CD4-positive, alpha-beta T cell treated with Interleukin-4 for 1 hour (primary cell): ENCODE measurements at regions not wholly inside any gene's neighbourhood (a gene's known extent, or its start where the extent isn't known, plus 50 kb on each side); places are given as distances from the start of the nearest gene placed in this dataset.
A peak's percentile ranks its signal among the peaks of the same experiment; 100 is the strongest.
"Not testable (repeated sequence)": the region's sequence is repeated elsewhere in the genome, so short reads cannot be mapped to it uniquely, and the experiment has no call there.

ENCODE experiments used
- DNase-seq, 2 donors: peaks; one replicate each; pipeline ENCODE4 v3.0.0-alpha.2; 2020 to 2022

GRCh38 chr10:130263289-130263688 is 127.1 kb downstream of the GLRX3 start:
- DNase-seq, result no peak

DNA sequence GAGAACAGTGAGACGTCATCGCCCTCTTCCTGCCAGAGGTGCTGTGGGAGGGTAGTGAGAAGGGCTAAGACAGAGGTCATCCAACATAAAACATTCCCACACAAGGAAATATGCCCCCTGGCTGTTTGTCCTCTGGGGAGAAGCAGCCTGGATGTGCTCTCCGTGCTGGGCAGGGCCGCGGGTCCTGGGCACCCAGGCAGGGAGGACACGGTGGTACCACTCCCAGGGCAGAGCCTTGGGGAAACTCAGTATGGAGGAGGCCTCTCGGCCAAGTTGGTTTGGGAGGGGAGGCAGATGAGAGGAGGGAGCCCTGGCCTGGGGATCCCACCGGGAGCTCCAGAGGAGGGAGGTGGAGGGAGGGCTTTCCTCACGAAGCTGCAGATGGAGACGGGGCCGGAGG is 129.4 kb downstream of the GLRX3 start:
- no peak for DNase-seq

GRCh38 chr10:130282492-130283218 is 146.5 kb downstream of the GLRX3 start:
- no peak for DNase-seq

- no peak for DNase-seq
Measured at GRCh38 chr10:130283219-130283545, 147.0 kb downstream of the GLRX3 start.

- DNase-seq, result not testable (repeated sequence)
Measured at GRCh38 chr10:130295761-130296160, 159.6 kb downstream of the GLRX3 start.

- peak in 1 of 2 donors; percentile 53 for DNase-seq
Measured at GRCh38 chr10:130300608-130301020, 164.4 kb downstream of the GLRX3 start.

DNA sequence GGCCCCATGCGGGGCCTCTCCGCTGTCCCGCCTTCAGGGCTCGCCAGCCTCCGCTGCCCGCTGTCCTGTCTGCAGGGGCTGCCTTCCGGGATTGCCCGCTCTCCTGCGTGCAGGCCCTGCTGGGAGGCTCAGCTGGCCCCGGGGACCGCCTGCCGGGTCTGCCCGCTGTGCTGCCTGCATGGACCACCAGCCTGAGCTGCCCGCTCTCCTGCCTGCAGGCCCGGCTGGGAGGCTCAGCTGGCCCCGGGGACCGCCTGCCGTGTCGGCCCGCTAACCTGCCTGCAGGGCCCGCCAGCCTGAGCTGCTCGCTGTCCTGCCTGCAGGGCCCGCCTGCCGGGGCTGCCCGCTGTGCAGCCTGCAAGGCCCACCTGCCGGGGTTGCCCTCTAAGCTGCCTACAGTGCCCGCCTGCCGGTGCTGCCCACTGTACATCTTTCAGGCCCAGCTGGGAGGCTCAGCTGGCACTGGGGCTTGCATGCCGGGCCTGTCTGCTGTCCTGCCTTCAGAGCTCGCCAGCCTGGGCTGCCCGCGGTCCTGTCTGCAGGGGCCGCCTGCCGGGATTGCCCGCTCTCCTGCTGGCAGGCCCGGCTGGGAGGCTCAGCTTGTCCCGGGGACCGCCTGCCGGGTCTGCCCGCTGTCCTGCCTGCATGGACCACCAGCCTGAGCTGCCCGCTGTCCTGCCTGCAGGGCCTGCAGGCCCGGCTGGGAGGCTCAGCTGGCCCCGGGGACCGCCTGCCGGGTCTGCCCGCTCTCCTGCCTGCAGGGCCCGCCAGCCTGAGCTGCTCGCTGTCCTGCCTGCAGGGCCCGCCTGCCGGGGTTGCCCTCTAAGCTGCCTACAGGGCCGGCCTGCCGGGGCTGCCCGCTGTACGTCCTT is 165.1 kb downstream of the GLRX3 start:
- DNase-seq, result peak; percentile 22 to 53

DNA sequence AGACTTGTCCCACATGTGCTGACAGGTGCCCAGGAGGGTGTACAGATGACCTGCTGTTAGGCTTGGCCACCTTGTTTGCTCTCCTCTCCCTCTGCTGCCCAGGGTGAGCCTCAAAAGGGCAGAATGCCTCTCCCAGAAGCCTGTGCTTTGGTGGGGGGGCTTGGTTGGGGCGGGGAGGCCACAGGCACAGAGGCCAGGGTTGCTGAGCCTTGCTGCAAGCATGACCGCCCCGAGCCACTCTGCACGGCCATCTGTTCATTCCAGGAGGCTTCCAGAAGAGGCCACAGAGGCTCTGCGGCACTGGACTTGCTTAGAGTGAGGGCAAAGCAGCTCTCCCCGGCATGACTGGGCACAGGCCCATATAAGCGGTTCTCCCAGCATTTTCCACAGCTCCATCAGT is 190.8 kb downstream of the GLRX3 start:
- DNase-seq, result no peak

- DNase-seq, result no peak
Measured at GRCh38 chr10:130329792-130330191, 193.6 kb downstream of the GLRX3 start.

- DNase-seq, result no peak
Measured at GRCh38 chr10:130333185-130333584, 197.0 kb downstream of the GLRX3 start.

DNA sequence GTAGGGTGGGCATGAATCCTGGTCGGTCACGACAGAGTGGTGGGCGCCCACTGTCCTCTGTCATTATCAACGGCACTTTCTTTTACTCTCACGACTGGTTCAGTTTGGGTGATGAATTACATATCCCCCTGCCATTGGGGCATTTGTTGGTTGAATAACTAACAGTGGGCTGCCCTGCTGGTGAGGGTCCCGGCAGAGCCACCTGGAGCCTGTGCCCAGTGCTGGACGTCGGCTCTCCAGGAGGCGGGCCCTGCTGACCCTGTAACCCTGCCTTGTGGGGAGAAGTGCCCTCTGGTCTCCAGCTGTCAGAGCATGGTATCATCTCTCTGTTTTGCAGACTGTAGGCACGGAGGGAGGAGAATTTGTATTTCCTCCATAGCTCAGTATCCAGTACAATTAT is 199.1 kb downstream of the GLRX3 start:
- no peak for DNase-seq

- no peak for DNase-seq
Measured at GRCh38 chr10:130336617-130337304, 200.6 kb downstream of the GLRX3 start.

- DNase-seq, result no peak
Measured at GRCh38 chr10:130337305-130337640, 201.1 kb downstream of the GLRX3 start.

DNA sequence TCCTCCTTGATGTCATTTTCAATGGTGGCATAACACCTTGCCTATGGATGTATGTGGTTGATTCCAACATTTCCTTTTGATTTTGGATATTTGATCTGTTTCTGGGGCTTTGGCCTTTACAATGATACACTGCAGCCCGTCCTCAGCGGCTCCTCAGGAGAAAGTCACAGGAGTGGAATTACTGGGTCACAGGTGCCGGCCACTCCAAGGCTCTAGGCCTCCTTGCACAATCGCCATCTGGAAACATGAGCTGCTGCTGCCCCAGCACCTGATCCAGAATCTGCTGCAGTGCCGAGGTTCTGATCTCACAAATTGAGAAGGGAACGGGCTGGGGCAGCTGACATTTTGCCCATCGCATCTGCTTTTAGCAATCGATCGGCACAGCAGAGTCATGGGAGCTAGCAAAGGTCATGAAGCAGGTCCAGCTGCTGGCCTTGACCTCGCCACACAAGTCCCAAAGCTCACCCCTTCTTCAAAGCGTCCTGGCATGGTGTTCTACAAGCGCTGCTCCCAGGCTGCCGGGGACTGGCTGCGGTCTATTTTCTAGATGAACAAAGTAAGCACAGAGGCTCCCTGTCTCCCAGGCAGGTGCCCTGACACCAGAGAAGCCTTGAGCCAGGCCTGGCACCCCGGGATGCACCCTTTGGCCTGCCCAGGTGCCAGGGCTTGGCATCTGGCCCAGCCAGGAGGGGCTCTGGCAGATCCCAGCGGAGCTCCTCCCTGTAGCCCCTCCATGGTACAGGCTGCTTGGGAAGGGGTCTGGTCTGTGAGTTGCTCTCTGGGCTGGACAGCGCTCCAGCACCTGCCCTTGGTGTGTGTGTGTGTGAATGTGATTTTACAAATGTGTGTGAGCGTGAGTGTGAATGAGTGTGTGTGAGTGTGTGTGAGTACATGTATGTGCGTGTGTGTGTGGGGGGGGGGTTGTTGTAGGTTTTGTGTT is 201.8 kb downstream of the GLRX3 start:
- no peak for DNase-seq

DNA sequence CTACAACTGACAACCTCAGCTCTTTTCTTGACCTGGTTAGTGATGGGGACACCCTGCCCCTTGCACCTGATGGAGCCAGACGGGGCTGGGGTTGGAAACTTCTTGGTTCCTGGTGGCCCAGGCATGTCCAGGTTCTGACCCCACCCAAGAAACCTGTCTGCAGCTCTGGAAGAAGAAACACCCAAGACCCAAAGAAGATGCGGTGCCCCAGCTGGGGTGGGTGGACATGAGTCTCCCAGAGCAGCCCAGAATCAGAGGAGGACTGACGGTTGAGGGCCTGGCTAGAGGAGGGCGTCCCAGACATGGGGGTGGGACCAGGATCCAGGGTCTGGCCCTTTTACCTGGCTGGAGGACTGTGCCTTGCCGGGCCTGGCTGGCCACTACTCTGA is 202.4 kb downstream of the GLRX3 start:
- no peak for DNase-seq

- no peak for DNase-seq
Measured at GRCh38 chr10:130339091-130339490, 202.9 kb downstream of the GLRX3 start.

GRCh38 chr10:130339911-130340310 is 203.7 kb downstream of the GLRX3 start:
- no peak for DNase-seq

DNA sequence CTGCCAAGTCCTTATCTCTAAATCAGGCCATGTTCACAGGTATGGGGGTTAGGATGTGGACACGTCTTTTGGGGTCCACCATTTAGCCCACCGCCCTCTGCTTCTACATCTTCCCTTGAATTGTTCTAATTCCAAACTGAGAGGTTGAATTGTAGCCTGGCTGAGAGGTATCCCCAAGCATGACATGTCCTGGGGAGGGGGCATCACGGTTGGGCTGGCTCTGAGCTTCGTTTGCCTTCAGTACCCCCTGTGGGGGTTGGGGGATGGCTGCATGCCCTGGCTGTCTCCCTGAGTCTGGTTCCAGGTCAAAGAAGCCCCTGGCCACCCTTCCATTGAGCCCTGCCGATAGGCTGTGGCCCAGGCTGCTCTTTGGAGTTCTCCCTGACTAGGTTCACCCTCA is 204.6 kb downstream of the GLRX3 start:
- no peak for DNase-seq

- no peak for DNase-seq
Measured at GRCh38 chr10:130341356-130341755, 205.2 kb downstream of the GLRX3 start.

- no peak for DNase-seq
Measured at GRCh38 chr10:130345728-130346127, 209.5 kb downstream of the GLRX3 start.

DNA sequence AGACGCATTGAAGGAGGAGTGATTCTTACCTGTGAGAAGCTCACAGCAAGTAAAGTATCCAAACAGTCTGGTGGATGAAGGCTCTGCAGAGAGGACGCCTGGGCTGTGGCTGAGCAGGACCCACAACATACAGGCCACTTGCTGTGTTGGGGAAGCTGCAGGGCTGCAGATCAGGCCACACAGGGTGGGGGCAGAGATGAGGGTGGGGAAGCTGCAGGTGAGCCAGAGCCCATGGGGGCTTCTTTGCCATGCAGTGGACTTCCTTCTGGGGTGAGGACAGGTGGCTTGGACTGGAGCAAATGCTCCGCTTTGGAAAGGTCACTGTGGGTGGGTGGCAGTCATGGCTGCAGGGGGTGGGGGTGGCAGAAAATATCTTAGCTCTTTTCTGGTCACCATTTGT is 214.8 kb downstream of the GLRX3 start:
- no peak for DNase-seq

DNA sequence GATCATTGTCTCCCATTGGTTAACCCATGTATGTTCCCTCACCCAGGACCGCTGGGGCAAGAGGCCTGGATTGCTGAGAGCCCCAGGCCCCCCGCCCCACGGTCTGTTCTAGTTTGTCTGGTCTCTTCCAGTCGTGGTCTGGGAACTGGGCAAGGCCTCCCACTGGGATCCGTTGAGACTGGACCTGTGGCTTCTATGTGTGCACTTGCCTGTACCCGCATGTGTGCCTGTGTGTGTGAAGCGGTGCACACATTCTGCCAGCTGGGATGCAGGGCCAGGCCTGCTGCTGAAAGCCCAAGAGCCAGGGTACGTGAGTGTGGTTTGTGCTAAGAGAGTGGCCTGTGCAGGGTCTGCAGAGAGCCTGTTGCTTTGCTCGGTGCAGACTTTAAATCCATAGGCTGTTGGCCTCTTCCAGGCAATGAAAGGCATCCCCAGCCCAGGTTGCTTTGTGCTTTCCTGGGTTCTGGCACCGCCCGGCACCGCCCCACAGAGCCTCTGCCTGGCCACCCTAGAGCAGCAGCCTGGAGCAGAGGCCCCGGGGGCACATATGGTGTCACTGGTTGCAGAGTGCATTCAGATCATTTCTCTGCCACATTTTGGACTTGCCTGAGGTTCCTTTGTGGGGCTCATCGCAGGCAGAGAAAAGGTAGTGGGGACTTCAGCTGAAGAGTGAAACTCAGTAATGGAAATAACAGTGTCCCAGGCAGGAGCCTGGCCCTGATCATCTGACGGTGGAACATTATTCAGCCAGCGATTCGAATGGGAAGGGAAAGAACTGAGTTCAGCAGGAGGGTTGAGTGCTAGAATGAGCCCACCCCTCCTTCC is 215.5 kb downstream of the GLRX3 start:
- no peak for DNase-seq
